Motor neuron (in vitro differentiated cells): ENCODE measurements at regions not wholly inside any gene's neighbourhood (a gene's known extent, or its start where the extent isn't known, plus 50 kb on each side); places are given as distances from the start of the nearest gene placed in this dataset.

Source experiments
- ATAC-seq, 8 experiments: fragments of 200-7000 bp; cut with Tn5 transposase; replicated peaks in 6 of 8; 2 replicates each; pipeline ENCODE4 v1.8.0; 2021; ENCODE audit warnings: mild to moderate bottlenecking in 8 of 8, moderate library complexity in 8 of 8
- H3K27ac ChIP-seq, 2 donors: fragments of 250-450 bp; sonication (Bioruptor Pico); 2 replicates each; pipeline ENCODE4 v1.9.0; 2021; ENCODE audit warnings: antibody characterized with exemption in 2 of 2, mild to moderate bottlenecking in 2 of 2, moderate library complexity in 1 of 2
- H3K4me1 ChIP-seq, 2 donors: fragments of 250-450 bp; sonication (Bioruptor Pico); replicated peaks in 1 of 2; 2 replicates each; pipeline ENCODE4 v1.6.1; 2021; ENCODE audit warnings: antibody characterized with exemption in 2 of 2, mild to moderate bottlenecking in 2 of 2, moderate library complexity in 1 of 2
- H3K4me3 ChIP-seq, 5 donors: fragments of 250-450 bp; sonication (Bioruptor Pico); 2 replicates each; pipeline ENCODE4 v1.9.0; 2021; ENCODE audit warnings: antibody characterized with exemption in 5 of 5, mild to moderate bottlenecking in 5 of 5, moderate library complexity in 4 of 5
- WGBS, 10 experiments: fragments of 450-650 bp; shearing (Covaris generic); methylation state at CpG; one replicate each; pipeline ENCODE4 v1.0.0; 2022; 5-methylcytosine and 5-hydroxymethylcytosine counted together
- in situ Hi-C, 9 experiments: fragments of 400-800 bp; cut with MboI; loops; one replicate each; pipeline ENCODE4 v1.15.0; 2021; ENCODE audit warnings: low sequenced_read_pairs in 9 of 9, low pct_unique_long_range_greater_than_20kb in 2 of 9; ENCODE audit not compliant: unreplicated experiment in 9 of 9

- peak in 4 of 8 experiments; percentile 17 to 88 (median 48) for ATAC-seq
- Histone ChIP-seq H3K27ac (no peak overlapping the region), H3K4me3 (no peak overlapping the region), H3K4me1 (no peaks in the 10 kb centered on the region)
- WGBS, 10 experiments, result 17 to 100% (median 80%) methylated on average over 1 to 2 of the region's 3 CpGs; no CpG with 5 or more reads in 3 of the 10 experiments
- in situ Hi-C loops, result no loop called here
Measured at GRCh38 chr2:105449076-105449475, 50.2 kb upstream of the FHL2 start.
